ENCODE measurements at regions not wholly inside any gene's neighbourhood (a gene's known extent, or its start where the extent isn't known, plus 50 kb on each side); places are given as distances from the start of the nearest gene placed in this dataset.

DNA sequence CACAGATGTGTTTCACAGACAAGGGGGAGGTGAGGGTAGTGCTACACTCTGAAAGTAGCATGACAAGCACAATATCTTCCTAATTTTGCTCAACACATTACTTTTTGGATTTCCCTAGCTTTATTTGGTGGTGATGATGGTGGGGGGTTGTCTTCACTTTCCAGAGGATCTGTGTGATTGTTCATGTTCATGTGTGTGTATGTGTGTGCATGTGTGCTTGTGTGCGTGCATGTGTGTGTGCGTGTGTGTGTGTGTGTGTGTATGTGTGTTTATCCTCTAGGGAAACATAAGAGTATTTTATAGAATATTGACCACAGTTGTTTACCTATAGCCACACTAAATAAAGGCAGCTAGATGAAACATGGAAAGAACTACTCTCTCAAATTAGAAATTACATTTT is 183.8 kb upstream of the EYA4 start:
- TF ChIP-seq, protein P1, sequence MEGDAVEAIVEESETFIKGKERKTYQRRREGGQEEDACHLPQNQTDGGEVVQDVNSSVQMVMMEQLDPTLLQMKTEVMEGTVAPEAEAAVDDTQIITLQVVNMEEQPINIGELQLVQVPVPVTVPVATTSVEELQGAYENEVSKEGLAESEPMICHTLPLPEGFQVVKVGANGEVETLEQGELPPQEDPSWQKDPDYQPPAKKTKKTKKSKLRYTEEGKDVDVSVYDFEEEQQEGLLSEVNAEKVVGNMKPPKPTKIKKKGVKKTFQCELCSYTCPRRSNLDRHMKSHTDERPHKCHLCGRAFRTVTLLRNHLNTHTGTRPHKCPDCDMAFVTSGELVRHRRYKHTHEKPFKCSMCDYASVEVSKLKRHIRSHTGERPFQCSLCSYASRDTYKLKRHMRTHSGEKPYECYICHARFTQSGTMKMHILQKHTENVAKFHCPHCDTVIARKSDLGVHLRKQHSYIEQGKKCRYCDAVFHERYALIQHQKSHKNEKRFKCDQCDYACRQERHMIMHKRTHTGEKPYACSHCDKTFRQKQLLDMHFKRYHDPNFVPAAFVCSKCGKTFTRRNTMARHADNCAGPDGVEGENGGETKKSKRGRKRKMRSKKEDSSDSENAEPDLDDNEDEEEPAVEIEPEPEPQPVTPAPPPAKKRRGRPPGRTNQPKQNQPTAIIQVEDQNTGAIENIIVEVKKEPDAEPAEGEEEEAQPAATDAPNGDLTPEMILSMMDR (IDR thresholded peaks at IDR 0.05 in 8 of 11, conservative IDR thresholded peaks at IDR 0.05 in 3 of 11), result no peak
- no peak for TF ChIP-seq POLR2A (IDR thresholded peaks at IDR 0.05)

All from spleen (tissue), 7 donors.